ENCODE measurements at regions not wholly inside any gene's neighbourhood (a gene's known extent, or its start where the extent isn't known, plus 50 kb on each side); places are given as distances from the start of the nearest gene placed in this dataset.

DNA sequence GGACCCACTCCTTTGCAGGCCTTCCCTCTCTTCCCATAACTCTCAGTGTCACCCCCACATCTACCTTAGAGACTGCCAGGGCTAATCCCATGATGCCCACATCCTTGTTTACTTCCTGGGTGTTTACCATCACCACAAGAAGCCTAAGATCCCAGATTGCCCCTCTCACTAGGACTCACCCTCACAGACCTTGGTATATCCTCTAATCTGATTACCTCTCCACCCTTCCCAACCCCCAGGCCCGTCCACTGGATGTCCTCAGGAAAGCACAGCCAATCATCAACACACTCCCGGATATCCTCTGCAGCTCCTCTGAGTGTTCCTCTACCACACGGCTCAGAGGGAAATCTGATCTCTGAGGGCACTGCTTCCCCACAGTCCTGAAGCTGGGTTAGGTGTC is 91.0 kb downstream of the FOXD1 start:
- no peak for DNase-seq (ENCODE audit: insufficient read length, low spot score)
- TF ChIP-seq, protein P1, sequence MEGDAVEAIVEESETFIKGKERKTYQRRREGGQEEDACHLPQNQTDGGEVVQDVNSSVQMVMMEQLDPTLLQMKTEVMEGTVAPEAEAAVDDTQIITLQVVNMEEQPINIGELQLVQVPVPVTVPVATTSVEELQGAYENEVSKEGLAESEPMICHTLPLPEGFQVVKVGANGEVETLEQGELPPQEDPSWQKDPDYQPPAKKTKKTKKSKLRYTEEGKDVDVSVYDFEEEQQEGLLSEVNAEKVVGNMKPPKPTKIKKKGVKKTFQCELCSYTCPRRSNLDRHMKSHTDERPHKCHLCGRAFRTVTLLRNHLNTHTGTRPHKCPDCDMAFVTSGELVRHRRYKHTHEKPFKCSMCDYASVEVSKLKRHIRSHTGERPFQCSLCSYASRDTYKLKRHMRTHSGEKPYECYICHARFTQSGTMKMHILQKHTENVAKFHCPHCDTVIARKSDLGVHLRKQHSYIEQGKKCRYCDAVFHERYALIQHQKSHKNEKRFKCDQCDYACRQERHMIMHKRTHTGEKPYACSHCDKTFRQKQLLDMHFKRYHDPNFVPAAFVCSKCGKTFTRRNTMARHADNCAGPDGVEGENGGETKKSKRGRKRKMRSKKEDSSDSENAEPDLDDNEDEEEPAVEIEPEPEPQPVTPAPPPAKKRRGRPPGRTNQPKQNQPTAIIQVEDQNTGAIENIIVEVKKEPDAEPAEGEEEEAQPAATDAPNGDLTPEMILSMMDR (IDR thresholded peaks at IDR 0.05; ENCODE audit: insufficient read depth, missing control alignments): no peak
- FAIRE-seq: no peak

DNA sequence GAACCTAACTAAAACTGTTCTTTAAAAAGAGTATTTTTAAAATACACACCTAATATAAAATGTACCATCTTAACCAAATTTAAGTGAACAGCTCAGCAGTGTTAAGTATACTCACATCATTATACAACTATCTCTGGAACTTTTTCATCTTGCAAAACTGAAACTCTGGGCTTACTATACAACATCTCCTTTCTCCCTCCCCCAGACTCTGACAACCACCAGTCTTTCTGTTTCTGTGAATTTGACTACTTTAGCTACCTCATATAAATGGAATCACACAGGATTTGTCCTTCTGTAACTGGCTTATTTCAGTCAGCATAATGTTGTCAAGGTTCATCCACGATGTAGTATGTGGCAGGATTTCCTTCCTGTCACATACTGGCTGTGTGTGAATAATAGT is 93.5 kb downstream of the FOXD1 start:
- no peak for FAIRE-seq
- DNase-seq (ENCODE audit: insufficient read length, low spot score): no peak
- TF ChIP-seq, protein P1 (IDR thresholded peaks at IDR 0.05; ENCODE audit: insufficient read depth, missing control alignments): no peak

DNA sequence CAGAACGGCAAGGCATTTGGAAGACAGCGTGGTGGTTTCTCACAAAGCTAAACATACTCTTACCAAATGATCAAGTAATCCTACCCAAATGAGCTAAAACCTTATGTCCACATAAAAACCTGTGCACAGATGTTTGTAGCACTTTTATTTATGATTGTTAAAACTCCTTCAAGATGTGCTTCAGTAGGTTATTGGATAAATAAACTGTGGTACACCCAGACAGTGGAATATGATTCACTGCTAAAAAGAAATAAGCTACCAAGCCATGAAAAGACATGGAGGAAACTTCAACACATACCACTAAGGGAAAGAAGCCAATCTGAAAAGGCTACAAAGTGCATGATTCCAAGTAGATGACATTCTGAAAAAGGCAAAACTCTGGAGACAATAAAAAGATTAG is 94.2 kb downstream of the FOXD1 start:
- TF ChIP-seq, protein P1 (IDR thresholded peaks at IDR 0.05; ENCODE audit: insufficient read depth, missing control alignments): no peak
- DNase-seq (ENCODE audit: insufficient read length, low spot score): no peak
- no peak for FAIRE-seq

DNA sequence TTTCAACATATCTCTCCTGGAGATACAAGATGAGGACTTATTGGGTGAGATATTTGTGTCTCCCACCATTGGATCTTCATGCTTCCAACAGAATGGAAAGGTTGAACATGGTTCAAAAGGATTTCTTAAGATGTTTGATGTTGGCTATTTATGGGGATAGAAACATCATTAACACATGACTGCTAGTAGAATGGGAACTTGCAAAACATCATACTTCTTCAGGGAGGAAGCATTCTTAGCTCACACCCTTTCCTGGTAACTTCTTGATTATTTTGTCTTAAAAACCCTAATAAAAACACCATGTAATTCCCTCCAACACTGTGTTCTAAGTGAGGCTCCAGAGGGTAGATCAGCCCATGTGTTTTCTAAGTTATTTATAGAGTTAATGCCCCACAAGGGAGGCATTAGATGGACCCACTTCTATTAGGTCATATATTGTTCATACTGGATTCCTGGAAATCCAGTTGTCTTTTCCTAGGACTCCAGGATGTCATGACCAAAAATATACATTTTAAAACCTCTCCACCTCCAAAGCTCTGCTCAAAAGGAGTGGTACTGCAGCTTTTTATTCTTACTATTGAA is 95.8 kb downstream of the FOXD1 start:
- TF ChIP-seq, protein P1 (IDR thresholded peaks at IDR 0.05; ENCODE audit: insufficient read depth, missing control alignments): no peak
- DNase-seq (ENCODE audit: insufficient read length, low spot score) (no peak), FAIRE-seq (no peak)

DNA sequence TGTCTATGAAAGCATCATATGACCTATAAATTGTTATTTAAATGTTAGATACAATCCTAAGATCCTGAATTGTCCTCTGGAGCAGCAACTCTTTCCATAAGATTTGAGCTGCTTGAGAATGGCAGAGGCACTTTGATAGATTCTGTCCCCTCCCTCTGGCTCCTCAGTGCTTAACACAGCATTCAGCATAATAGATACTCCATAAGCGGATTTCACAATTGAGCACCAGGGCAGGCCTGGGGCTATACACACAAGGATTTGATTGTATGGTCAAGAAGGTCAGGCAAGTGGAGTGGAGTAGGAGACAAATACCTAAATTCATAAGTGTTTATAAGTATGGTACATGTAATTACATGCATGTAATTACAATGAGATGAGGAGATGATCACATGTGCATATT is 96.3 kb downstream of the FOXD1 start:
- DNase-seq (ENCODE audit: insufficient read length, low spot score) (no peak), FAIRE-seq (no peak)
- TF ChIP-seq, protein P1 (IDR thresholded peaks at IDR 0.05; ENCODE audit: insufficient read depth, missing control alignments): no peak

DNA sequence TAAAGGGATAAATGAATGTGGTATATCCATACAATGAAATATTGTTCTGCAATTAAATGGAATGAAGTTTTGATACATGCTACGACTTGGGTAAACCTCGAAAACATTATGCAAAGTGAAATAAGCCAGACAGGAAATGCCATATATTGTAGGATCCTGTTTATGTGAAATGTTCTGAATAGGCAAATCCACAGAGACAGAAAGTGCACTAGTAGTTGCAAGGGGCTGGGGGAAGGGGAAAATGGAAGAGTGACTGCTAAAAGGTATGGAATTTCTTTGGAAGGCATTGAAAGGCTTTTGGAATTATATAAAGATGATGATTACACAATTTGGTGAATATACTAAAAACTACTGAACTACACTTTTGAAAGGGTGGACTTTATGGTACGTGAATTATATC is 97.0 kb downstream of the FOXD1 start:
- TF ChIP-seq, protein P1 (IDR thresholded peaks at IDR 0.05; ENCODE audit: insufficient read depth, missing control alignments): no peak
- FAIRE-seq (no peak), DNase-seq (ENCODE audit: insufficient read length, low spot score) (no peak)

DNA sequence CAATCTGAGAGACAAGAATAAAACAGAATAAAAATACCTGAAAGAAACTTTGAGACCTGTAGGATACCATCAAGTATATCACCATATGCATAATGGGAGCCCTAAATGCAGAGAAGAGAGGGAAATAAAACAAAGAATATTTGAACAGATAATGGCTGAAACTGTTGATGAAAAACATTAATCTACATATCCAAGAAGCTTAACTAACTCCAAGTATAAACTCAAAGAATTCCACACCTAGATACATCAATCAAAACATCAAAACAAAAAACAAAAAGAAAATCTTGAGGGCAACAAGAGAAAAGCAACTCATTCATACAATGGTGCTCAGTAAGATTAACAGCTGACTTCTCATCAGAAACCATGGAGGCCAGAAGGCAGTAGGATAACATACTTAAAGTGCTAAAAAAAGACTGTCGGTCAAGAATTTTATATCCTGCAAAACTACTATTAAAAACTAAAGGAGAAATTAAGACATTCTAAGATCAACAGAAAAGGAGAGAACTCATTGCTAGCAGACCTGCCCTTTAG is 101.6 kb downstream of the FOXD1 start:
- no peak for FAIRE-seq
- TF ChIP-seq, protein P1 (IDR thresholded peaks at IDR 0.05; ENCODE audit: insufficient read depth, missing control alignments): no peak
- DNase-seq (ENCODE audit: insufficient read length, low spot score): no peak
